Mucosa of gallbladder (tissue), 1 donor: ENCODE measurements at regions not wholly inside any gene's neighbourhood (a gene's known extent, or its start where the extent isn't known, plus 50 kb on each side); places are given as distances from the start of the nearest gene placed in this dataset.

ENCODE experiments used
- DNase-seq: peaks from one replicate; pipeline ENCODE4 v3.0.0-alpha.2; 2020; ENCODE audit warnings: low spot score
- donor health status: DM: no; HTN: no; CAD: no.

GRCh38 chrX:39439906-39440798 is 638.9 kb downstream of the MID1IP1 start:
- no peak for DNase-seq

GRCh38 chrX:39440799-39441284 is 639.6 kb downstream of the MID1IP1 start:
- DNase-seq = no peak

- DNase-seq = no peak
These were observed 641.1 kb downstream of the MID1IP1 start for GRCh38 chrX:39442332-39442731.

DNA sequence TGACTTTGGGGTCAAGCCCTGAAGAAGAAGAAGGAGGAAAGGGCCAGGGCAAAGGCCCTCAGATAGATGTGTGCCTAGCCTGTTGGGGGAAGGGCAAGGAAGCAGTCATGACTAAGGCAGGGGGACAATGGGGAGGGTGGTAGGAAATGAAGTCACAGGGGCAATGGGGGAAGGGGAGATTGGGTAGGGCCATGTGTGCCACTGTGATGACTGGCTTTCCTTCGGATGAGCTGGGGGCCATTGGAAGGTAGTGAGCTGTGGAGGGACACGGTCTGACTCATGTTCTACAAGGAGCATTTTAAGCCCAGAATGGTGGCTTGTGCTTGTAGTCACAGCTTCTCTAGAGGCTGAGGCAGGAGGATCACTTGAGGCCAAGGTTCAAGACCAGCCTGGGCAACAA is 642.0 kb downstream of the MID1IP1 start:
- DNase-seq = no peak

- no peak for DNase-seq
These were observed 644.1 kb downstream of the MID1IP1 start for GRCh38 chrX:39445336-39445735.

GRCh38 chrX:39449352-39449751 is 648.1 kb downstream of the MID1IP1 start:
- DNase-seq = no peak

- DNase-seq = no peak
These were observed 647.4 kb downstream of the BCOR start for GRCh38 chrX:39450234-39450977.

GRCh38 chrX:39451046-39451445 is 646.7 kb downstream of the BCOR start:
- no peak for DNase-seq

- DNase-seq = no peak
These were observed 645.4 kb downstream of the BCOR start for GRCh38 chrX:39452401-39452800.

- DNase-seq = no peak
These were observed 643.7 kb downstream of the BCOR start for GRCh38 chrX:39453889-39454621.

DNA sequence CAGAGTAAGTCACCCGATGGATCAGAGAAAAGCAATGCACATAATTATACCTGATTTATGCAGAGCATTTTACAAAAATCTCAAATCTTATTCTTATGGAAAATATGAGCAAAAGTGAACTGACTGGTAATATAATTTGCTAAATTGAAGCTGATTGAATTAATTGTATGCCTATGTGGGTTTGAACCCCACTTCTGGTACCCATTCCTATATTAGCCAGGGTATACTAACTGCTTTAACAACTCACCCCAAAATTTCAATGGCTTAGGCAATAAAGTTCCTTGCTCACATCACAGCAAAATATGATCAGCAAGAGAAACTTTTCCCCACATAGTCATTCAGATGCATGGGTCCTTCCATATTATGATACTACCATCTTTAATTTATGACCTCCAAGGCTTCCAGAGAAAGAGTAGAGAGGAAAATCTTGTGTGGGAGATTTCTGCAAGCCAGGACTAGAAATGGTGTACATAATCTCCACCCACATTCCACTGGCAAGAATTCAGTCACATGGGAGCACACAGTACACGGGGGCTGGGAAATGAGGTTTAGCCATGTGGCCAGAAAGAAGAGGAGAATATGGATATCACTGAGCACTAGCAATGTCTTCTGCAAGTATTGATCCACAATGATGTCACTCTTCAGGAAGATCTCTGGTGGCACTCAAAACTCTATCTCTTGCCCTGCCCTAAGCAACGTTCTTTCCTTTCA is 640.7 kb downstream of the BCOR start:
- peak; percentile 34 for DNase-seq

DNA sequence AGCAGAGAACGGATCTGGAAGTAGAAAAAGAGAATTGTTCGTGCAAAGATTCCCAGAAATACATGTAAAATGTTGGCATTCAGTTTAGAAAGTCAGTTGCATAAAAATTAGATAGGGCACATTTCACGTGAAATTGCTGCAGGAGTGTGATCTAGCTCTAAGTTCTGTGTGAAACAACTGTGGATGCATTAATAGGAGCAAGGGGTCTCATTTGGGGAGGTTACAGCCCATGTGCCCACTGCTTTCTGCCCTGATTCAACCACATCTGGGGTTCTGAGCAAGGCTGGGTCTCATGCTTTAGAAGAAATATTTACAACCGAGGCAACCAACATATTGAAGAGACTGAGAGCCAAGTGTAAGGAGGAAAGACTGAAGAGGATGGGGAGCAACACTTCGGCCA is 639.0 kb downstream of the BCOR start:
- DNase-seq = no peak

DNA sequence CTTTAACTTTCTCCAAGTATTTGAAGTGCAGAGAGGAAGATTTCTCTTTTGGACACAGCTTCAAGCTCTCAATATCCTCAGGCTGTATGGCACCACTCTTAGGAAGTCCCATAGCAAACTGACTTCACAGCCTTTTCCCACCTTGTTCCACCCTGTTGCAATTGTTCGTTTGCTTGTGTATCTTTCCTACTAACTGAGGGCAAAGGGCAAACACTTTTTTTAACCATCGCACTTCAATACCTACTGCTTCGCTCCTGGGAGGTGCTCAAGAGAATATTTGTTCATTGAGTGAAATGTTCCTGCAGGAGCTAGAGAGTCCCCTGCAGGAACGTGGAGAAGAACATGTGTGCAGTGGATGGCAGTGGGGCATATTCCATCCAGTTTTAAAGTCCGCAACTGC is 638.6 kb downstream of the BCOR start:
- DNase-seq = no peak

- DNase-seq = no peak
These were observed 637.8 kb downstream of the BCOR start for GRCh38 chrX:39459952-39460351.

GRCh38 chrX:39460499-39460898 is 637.3 kb downstream of the BCOR start:
- DNase-seq = no peak

DNA sequence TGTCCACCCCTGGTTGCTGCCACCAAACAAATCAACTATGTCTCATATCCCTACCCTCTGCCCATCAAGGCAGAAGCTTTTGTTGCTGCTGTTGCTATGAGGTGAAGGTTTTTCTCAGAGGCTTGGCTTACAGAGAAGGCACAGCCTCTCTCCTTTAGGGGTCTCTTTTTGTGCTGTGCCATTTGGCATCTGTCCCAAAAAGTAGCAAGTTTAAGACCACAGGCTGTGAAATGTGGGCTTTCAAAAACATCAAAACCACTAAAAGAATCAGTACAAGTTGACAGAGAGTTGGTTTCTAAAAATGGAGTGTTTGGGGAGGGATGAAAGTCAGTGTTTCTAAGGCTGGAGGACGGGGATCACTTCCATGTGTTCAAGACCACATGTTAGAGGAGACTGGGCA is 634.9 kb downstream of the BCOR start:
- DNase-seq = no peak

GRCh38 chrX:39464253-39464652 is 633.5 kb downstream of the BCOR start:
- DNase-seq = no peak

DNA sequence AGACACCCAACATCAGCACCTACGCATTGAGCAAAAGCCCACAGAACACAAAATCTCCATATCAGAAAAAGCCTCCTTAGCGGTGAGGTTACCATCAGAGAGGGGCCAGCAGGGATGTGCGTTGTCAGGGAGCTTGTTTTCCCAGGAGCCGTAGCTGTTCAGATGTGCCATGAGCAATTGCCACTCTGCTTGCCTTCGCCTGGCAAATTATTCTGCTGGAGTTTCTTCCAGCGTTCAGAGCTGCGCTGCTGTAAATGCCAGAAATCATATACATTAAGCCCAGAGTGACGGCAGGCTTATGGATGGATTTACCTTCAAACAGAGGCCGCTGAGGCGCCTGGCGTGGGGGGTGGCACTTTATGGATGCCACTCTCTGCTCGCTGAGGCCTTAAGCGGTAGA is 632.3 kb downstream of the BCOR start:
- DNase-seq = no peak

GRCh38 chrX:39465906-39466305 is 631.9 kb downstream of the BCOR start:
- DNase-seq = no peak

DNA sequence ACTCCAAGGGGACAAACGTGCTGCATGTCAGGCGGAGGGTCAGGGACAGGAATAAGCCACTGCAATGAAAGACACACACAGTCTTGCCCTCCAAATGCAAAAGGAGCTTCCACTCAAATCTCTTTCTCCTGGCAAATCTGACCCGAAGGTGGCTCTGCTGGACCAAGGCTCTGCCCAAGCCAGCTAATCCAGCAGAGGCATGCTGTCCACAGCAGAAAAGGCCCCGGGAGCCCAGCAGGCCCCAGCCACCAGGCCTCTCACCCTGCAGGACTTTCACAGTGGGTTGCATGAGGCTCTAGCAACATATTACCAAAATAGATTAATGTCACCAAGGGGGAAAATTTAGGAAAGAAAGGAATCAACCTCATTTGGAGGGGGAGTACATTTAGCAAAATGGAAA is 628.6 kb downstream of the BCOR start:
- no peak for DNase-seq

GRCh38 chrX:39470588-39471407 is 627.0 kb downstream of the BCOR start:
- DNase-seq = peak; percentile 50
